HG03159 (cell line): ENCODE measurements at regions not wholly inside any gene's neighbourhood (a gene's known extent, or its start where the extent isn't known, plus 50 kb on each side); places are given as distances from the start of the nearest gene placed in this dataset.

Experiments
- ATAC-seq: cut with Tn5 transposase; IDR thresholded peaks from one replicate; pipeline ENCODE4 v1.9.1; 2021; ENCODE audit warnings: mild to moderate bottlenecking, moderate library complexity; ENCODE audit not compliant: unreplicated experiment

GRCh38 chr5:93887678-93888077 is 146.3 kb upstream of the POU5F2 start:
- no peak for ATAC-seq

- ATAC-seq, result peak; percentile 55
Measured at GRCh38 chr5:93886917-93887361, 145.5 kb upstream of the POU5F2 start.

- ATAC-seq, result no peak
Measured at GRCh38 chr5:93886098-93886806, 144.9 kb upstream of the POU5F2 start.

- no peak for ATAC-seq
Measured at GRCh38 chr5:93884254-93884653, 142.9 kb upstream of the POU5F2 start.

GRCh38 chr5:93883459-93883858 is 142.1 kb upstream of the POU5F2 start:
- ATAC-seq, result no peak

- no peak for ATAC-seq
Measured at GRCh38 chr5:93875693-93876092, 134.3 kb upstream of the POU5F2 start.

- peak; percentile 68 for ATAC-seq
Measured at GRCh38 chr5:93874491-93874890, 133.1 kb upstream of the POU5F2 start.

- ATAC-seq, result peak; percentile 65
Measured at GRCh38 chr5:93874080-93874479, 132.7 kb upstream of the POU5F2 start.

- ATAC-seq, result no peak
Measured at GRCh38 chr5:93873211-93873736, 131.9 kb upstream of the POU5F2 start.

- no peak for ATAC-seq
Measured at GRCh38 chr5:93870649-93871048, 129.2 kb upstream of the POU5F2 start.

GRCh38 chr5:93868851-93869250 is 127.5 kb upstream of the POU5F2 start:
- ATAC-seq, result no peak

- no peak for ATAC-seq
Measured at GRCh38 chr5:93850311-93850710, 108.9 kb upstream of the POU5F2 start.

- no peak for ATAC-seq
Measured at GRCh38 chr5:93845376-93845775, 104.0 kb upstream of the POU5F2 start.

GRCh38 chr5:93831449-93831848 is 90.0 kb upstream of the POU5F2 start:
- no peak for ATAC-seq

GRCh38 chr5:93830893-93831292 is 89.5 kb upstream of the POU5F2 start:
- no peak for ATAC-seq

- ATAC-seq, result no peak
Measured at GRCh38 chr5:93829346-93829745, 87.9 kb upstream of the POU5F2 start.

- ATAC-seq, result no peak
Measured at GRCh38 chr5:93821891-93822415, 80.6 kb upstream of the POU5F2 start.

- no peak for ATAC-seq
Measured at GRCh38 chr5:93819668-93820067, 78.3 kb upstream of the POU5F2 start.

- ATAC-seq, result no peak
Measured at GRCh38 chr5:93810780-93811179, 69.4 kb upstream of the POU5F2 start.

- no peak for ATAC-seq
Measured at GRCh38 chr5:93809430-93809829, 68.0 kb upstream of the POU5F2 start.

- ATAC-seq, result no peak
Measured at GRCh38 chr5:93807846-93808245, 66.4 kb upstream of the POU5F2 start.

- no peak for ATAC-seq
Measured at GRCh38 chr5:93805616-93806379, 64.4 kb upstream of the POU5F2 start.
